ENCODE measurements at regions not wholly inside any gene's neighbourhood (a gene's known extent, or its start where the extent isn't known, plus 50 kb on each side); places are given as distances from the start of the nearest gene placed in this dataset.
A peak's percentile ranks its signal among the peaks of the same experiment; 100 is the strongest.

GRCh38 chr1:47679826-47680225 lies 242.0 kb downstream of the FOXD2 start:
- intact Hi-C loops (cut with DNase I; ENCODE audit: low total_unique reads): loop anchor here (10.0 kb wide), 1 partner anchor 105 kb away; no protein-coding TSS in a partner anchor
- Histone ChIP-seq H3K27me3 (no peaks in the 10 kb centered on the region), H3K36me3 (no peaks in the 10 kb centered on the region), H3K4me1 (peaks cover 0 to 25% (median 19%) of the 10 kb centered on the region in 4 donors), H3K27ac (peak overlapping the region; percentile 41 to 63), H3K4me3 (no peak overlapping the region), H3K9me3 (no peaks in the 10 kb centered on the region)
- no peak for DNase-seq
- TF ChIP-seq CTCF (IDR thresholded peaks at IDR 0.05): no peak

GRCh38 chr1:47680815-47681475 lies 243.1 kb downstream of the FOXD2 start:
- no peaks in the 10 kb centered on the region for H3K36me3 ChIP-seq
- H3K27ac ChIP-seq: no peak overlapping the region
- intact Hi-C loops (cut with DNase I; ENCODE audit: low total_unique reads): loop anchor here (10.0 kb wide), 1 partner anchor 106 kb away; no protein-coding TSS in a partner anchor
- DNase-seq: peak in 1 of 2 donors; percentile 2
- no peak overlapping the region for H3K4me3 ChIP-seq
- no peaks in the 10 kb centered on the region for H3K27me3 ChIP-seq
- peaks cover 0 to 36% (median 26%) of the 10 kb centered on the region in 4 donors for H3K4me1 ChIP-seq
- no peak for TF ChIP-seq CTCF (IDR thresholded peaks at IDR 0.05)
- H3K9me3 ChIP-seq: no peaks in the 10 kb centered on the region

DNA sequence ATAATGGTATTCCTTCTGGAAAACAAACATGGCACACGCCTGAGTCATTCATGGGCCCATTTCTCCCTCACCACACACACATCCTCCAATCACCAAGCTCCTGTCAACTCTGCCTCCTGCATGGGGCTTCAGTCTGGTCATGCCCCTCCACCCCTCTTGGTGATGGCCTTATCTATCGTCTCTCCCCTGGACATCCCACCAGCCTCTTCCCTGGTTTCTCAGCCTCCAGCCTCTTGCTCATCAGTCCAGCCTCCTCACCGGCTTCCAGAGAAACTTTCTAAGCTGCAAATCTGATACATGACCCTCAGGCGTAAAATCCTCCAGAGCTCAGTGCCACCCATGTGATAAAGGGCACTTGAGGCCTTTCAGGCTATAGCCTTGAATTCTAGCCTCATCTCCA lies 243.9 kb downstream of the FOXD2 start:
- no peak for TF ChIP-seq CTCF (IDR thresholded peaks at IDR 0.05)
- H3K9me3 ChIP-seq: no peaks in the 10 kb centered on the region
- no peak overlapping the region for H3K27ac ChIP-seq
- peaks cover 0 to 44% (median 28%) of the 10 kb centered on the region in 4 donors for H3K4me1 ChIP-seq
- no peak overlapping the region for H3K4me3 ChIP-seq
- no peaks in the 10 kb centered on the region for H3K27me3 ChIP-seq
- intact Hi-C loops (cut with DNase I; ENCODE audit: low total_unique reads): loop anchor here (10.0 kb wide), 1 partner anchor 107 kb away; no protein-coding TSS in a partner anchor
- H3K36me3 ChIP-seq: no peaks in the 10 kb centered on the region
- DNase-seq: peak in 1 of 2 donors; percentile 9

DNA sequence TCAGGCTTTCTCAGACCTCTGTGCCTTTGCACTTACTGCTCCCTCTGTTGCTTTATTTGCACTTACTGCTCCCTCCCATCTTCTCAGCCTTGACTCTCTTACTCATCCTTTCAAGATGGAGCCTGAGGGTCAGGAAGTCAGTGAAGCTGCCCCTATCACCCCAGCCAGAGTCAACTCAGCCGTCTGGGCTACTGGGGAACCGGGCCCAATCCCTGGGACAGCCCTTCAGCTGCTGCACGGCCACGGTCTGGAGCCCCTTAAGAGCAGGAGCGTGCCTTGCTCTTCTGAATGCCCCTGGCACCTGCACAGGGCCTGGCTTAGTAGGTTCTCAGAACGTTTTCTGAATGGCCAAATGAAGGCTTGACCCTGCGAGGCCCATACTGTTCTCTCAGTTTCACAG lies 244.4 kb downstream of the FOXD2 start:
- H3K27ac ChIP-seq: peak overlapping the region in 1 of 2 donors; percentile 84
- H3K4me1 ChIP-seq: peaks cover 0 to 48% (median 31%) of the 10 kb centered on the region in 4 donors
- intact Hi-C loops (cut with DNase I; ENCODE audit: low total_unique reads): loop anchor here (10.0 kb wide), 1 partner anchor 107 kb away; no protein-coding TSS in a partner anchor
- no peaks in the 10 kb centered on the region for H3K36me3 ChIP-seq
- H3K27me3 ChIP-seq: no peaks in the 10 kb centered on the region
- TF ChIP-seq CTCF (IDR thresholded peaks at IDR 0.05): no peak
- no peaks in the 10 kb centered on the region for H3K9me3 ChIP-seq
- H3K4me3 ChIP-seq: no peak overlapping the region
- peak in 1 of 2 donors; percentile 3 for DNase-seq

DNA sequence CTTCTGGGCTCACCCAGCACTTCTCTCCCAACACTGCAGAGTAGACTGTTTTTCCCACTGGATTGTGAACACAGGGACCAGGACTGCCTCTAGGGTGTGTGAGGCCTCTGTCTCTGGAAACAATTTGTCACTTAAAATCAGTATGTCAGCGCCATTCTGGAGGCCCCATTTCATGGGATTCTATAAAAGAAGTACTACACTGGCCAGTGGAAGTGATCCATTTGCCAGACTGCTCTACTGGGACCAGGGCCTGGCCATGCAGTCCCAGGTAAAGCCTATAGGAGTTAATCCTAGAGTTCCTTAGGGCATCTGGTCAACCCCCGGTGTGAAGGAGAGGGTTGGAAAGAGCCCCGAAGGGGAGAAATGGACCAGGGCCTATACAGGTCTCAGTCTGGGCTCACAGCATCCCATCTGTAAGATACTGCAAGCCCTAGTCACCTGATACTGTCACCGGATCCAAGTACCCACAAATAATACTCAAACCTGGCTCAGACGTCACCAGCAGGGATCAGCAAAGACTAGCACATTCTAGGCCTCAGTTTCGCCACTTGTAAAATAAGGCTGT lies 245.0 kb downstream of the FOXD2 start:
- intact Hi-C loops (cut with DNase I; ENCODE audit: low total_unique reads): loop anchor here (10.0 kb wide), 1 partner anchor 108 kb away; no protein-coding TSS in a partner anchor
- Histone ChIP-seq H3K4me1 (peaks cover 0 to 53% (median 31%) of the 10 kb centered on the region in 4 donors), H3K4me3 (no peak overlapping the region), H3K27ac (peak overlapping the region; percentile 13 to 84), H3K27me3 (no peaks in the 10 kb centered on the region), H3K9me3 (no peaks in the 10 kb centered on the region), H3K36me3 (no peaks in the 10 kb centered on the region)
- TF ChIP-seq CTCF (IDR thresholded peaks at IDR 0.05): no peak
- DNase-seq: peak in 1 of 2 donors; percentile 4
